Cardiac septum (tissue), 1 donor: ENCODE measurements at regions not wholly inside any gene's neighbourhood (a gene's known extent, or its start where the extent isn't known, plus 50 kb on each side); places are given as distances from the start of the nearest gene placed in this dataset.

Experiments
- DNase-seq: peaks from one replicate; pipeline ENCODE4 v3.0.0-alpha.2; 2020; ENCODE audit warnings: low spot score
- intact Hi-C: fragments of 100-400 bp; cut with DNase I; formaldehyde crosslinking; loops from one replicate; pipeline ENCODE4 v1.14.0; 2022
- donor health status: DM: no; HTN: no; CAD: no.

- intact Hi-C loops = no loop called here
Observed at GRCh38 chr11:129721685-129722084, 94.0 kb upstream of the TMEM45B start.

GRCh38 chr11:129722529-129722928 is 93.1 kb upstream of the TMEM45B start:
- no peak for DNase-seq
- intact Hi-C loops = no loop called here

More at GRCh38 chr11:129721685-129722084, 94.0 kb upstream of the TMEM45B start:
- peak; percentile 67 for DNase-seq

- DNase-seq = peak; percentile 74
- intact Hi-C loops = no loop called here
Observed at GRCh38 chr11:129723146-129723760, 92.4 kb upstream of the TMEM45B start.

GRCh38 chr11:129723761-129724162 is 91.9 kb upstream of the TMEM45B start:
- intact Hi-C loops = no loop called here
- DNase-seq = peak; percentile 74

- intact Hi-C loops = no loop called here
- no peak for DNase-seq
Observed at GRCh38 chr11:129724866-129725265, 90.8 kb upstream of the TMEM45B start.

- peak; percentile 6 for DNase-seq
- intact Hi-C loops = no loop called here
Observed at GRCh38 chr11:129726179-129726578, 89.5 kb upstream of the TMEM45B start.

GRCh38 chr11:129728581-129728980 is 87.1 kb upstream of the TMEM45B start:
- no peak for DNase-seq
- intact Hi-C loops = no loop called here

- no peak for DNase-seq
- intact Hi-C loops = no loop called here
Observed at GRCh38 chr11:129729216-129729615, 86.4 kb upstream of the TMEM45B start.

GRCh38 chr11:129729823-129730222 is 85.8 kb upstream of the TMEM45B start:
- intact Hi-C loops = no loop called here
- DNase-seq = no peak

- no peak for DNase-seq
- intact Hi-C loops = no loop called here
Observed at GRCh38 chr11:129731316-129731715, 84.3 kb upstream of the TMEM45B start.

GRCh38 chr11:129732941-129733340 is 82.7 kb upstream of the TMEM45B start:
- intact Hi-C loops = no loop called here
- no peak for DNase-seq

GRCh38 chr11:129733384-129733783 is 82.3 kb upstream of the TMEM45B start:
- intact Hi-C loops = no loop called here
- no peak for DNase-seq

GRCh38 chr11:129733981-129734380 is 81.7 kb upstream of the TMEM45B start:
- intact Hi-C loops = no loop called here

GRCh38 chr11:129734654-129735053 is 81.0 kb upstream of the TMEM45B start:
- intact Hi-C loops = no loop called here
- no peak for DNase-seq

More at GRCh38 chr11:129733981-129734380, 81.7 kb upstream of the TMEM45B start:
- no peak for DNase-seq

GRCh38 chr11:129737831-129738230 is 77.8 kb upstream of the TMEM45B start:
- intact Hi-C loops = no loop called here
- DNase-seq = no peak

GRCh38 chr11:129738242-129738641 is 77.4 kb upstream of the TMEM45B start:
- intact Hi-C loops = no loop called here
- no peak for DNase-seq

GRCh38 chr11:129739339-129739738 is 76.3 kb upstream of the TMEM45B start:
- DNase-seq = no peak
- intact Hi-C loops = no loop called here

GRCh38 chr11:129740125-129740719 is 75.4 kb upstream of the TMEM45B start:
- intact Hi-C loops = no loop called here

GRCh38 chr11:129743112-129743815 is 72.4 kb upstream of the TMEM45B start:
- no peak for DNase-seq
- intact Hi-C loops = no loop called here

More at GRCh38 chr11:129740125-129740719, 75.4 kb upstream of the TMEM45B start:
- no peak for DNase-seq

GRCh38 chr11:129747071-129747470 is 68.6 kb upstream of the TMEM45B start:
- intact Hi-C loops = loop anchor here (5.0 kb wide), 1 partner anchor 385 kb away; no protein-coding TSS in a partner anchor

GRCh38 chr11:129749141-129749540 is 66.5 kb upstream of the TMEM45B start:
- intact Hi-C loops = loop anchor here (5.0 kb wide), 1 partner anchor 387 kb away; no protein-coding TSS in a partner anchor
- no peak for DNase-seq

More at GRCh38 chr11:129747071-129747470, 68.6 kb upstream of the TMEM45B start:
- no peak for DNase-seq
